ENCODE measurements at regions not wholly inside any gene's neighbourhood (a gene's known extent, or its start where the extent isn't known, plus 50 kb on each side); places are given as distances from the start of the nearest gene placed in this dataset.
A peak's percentile ranks its signal among the peaks of the same experiment; 100 is the strongest.

DNA sequence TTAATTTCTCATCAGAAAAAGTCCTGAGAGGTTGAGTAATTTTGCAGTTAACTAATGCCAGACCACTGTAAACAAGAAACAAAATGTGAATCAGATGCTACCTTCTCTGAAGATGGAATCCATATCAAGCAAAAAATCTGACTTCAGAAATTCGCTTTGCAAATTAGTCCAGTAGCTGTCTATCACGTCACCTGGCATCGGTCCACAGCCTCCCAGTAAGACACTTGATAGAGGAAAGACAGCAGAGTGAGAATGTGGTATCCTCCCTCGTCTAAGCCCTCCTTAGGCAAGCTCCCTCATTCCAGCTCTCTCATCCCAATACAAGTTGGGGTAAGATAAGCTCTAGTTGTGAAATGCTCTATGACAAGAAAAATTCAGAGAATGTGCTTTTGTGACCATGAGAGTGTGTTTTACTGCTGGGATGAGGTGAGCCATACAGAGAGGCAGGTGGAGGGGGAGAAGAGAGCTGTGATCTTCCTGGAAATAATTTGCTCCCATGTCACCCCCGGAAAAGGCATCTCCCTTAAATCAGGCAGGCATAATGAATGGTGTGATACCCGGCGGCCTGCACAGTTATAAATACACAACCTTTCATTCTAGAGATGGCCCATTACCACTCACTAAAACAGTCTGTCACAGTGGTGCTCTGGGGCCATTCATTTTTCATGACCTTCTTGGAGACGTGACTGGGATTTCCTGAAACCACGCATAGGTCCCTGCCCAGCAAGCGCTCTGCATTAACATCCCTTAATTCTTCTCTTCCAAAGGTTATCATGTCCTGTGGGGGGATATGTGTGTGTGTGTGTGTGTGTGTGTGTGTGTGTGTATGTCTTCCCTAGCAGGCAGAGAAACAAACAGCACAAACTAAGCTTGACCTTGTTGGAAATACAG is 602.0 kb upstream of the KCNMB2 start:
- TF ChIP-seq POLR2A (IDR thresholded peaks at IDR 0.05) (no peak), POLR2AphosphoS5 (IDR thresholded peaks at IDR 0.05) (peak in 1 of 3 donors; percentile 15)
- TF ChIP-seq, protein P1, sequence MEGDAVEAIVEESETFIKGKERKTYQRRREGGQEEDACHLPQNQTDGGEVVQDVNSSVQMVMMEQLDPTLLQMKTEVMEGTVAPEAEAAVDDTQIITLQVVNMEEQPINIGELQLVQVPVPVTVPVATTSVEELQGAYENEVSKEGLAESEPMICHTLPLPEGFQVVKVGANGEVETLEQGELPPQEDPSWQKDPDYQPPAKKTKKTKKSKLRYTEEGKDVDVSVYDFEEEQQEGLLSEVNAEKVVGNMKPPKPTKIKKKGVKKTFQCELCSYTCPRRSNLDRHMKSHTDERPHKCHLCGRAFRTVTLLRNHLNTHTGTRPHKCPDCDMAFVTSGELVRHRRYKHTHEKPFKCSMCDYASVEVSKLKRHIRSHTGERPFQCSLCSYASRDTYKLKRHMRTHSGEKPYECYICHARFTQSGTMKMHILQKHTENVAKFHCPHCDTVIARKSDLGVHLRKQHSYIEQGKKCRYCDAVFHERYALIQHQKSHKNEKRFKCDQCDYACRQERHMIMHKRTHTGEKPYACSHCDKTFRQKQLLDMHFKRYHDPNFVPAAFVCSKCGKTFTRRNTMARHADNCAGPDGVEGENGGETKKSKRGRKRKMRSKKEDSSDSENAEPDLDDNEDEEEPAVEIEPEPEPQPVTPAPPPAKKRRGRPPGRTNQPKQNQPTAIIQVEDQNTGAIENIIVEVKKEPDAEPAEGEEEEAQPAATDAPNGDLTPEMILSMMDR (IDR thresholded peaks at IDR 0.05 in 8 of 11, conservative IDR thresholded peaks at IDR 0.05 in 3 of 11) = no peak

Data from spleen (tissue), 7 donors.